Stimulated activated CD8-positive, alpha-beta memory T cell treated with anti-CD3 and anti-CD28 coated beads, Interleukin-15, amount 100 ng/mL, for 1 hour (primary cell): ENCODE measurements at regions not wholly inside any gene's neighbourhood (a gene's known extent, or its start where the extent isn't known, plus 50 kb on each side); places are given as distances from the start of the nearest gene placed in this dataset.
"Not testable (repeated sequence)": the region's sequence is repeated elsewhere in the genome, so short reads cannot be mapped to it uniquely, and the experiment has no call there.

Source experiments
- DNase-seq: peaks from one replicate; pipeline ENCODE4 v3.0.0-alpha.2; 2020; ENCODE audit warnings: low read depth

DNA sequence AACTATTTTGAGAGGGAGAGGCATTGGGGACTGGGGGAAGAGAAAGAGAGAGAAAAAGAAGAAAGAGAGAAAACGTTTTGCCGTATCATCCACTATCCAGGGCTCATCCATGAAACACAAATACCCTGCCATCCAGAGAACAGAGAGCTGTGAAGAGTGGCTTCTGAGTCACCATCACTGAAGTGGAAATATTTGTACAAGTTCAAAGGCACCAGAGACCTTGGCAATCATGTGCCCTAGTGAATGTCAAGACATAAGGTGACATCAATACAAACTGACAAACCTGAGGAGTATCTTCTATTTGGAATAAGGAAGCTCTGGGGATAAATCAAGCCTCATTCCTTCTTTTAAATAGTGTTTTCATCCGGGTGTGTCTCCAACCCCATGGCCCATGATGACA, 197.2 kb upstream of the PROX1 start:
- no peak for DNase-seq

DNA sequence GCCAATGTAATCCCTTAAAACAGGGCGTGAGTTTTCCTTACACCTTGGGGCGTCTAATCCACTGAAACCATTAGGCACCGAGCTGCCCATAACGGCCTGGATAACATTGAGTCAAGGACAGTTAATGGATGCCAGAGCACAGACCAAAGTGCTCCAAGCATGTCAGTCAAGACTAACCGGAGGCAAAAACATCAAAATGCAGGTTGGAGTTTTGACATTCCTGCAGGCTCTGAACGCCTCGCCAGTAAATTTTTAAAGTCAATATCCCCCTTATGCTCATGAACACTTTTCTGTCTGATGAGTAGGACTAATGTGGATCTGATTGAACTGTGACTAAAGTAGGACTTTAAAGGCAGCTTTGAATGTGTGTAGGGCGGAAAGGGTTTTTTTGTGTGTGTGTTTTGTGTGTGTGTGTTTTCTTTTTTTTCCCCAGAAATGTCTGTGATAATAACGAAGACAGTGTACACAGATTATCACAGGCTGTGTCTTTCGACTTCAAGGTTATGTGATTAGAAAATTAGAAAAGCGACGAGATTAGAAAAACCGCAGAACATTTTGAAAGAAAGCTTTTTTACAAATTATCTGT, 194.2 kb upstream of the PROX1 start:
- no peak for DNase-seq

DNA sequence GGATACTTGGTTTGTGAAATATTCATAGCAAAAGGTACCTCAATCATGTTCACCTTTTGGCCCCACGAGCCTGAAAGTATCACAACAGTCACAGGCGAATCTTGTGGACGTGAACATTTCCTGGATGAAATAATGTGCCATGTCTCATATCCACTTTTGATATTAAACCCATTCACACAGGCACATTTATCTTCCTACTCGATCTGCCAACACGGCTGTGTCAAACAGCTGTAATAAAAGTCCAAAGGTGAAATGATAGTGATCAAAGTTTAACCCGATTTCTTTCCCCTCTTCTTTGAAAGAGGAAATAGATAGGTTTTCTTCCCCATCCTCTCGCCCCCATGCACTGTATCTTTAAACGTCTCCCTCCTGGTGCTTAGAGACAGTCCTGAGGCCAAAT, 191.2 kb upstream of the PROX1 start:
- DNase-seq, result no peak

DNA sequence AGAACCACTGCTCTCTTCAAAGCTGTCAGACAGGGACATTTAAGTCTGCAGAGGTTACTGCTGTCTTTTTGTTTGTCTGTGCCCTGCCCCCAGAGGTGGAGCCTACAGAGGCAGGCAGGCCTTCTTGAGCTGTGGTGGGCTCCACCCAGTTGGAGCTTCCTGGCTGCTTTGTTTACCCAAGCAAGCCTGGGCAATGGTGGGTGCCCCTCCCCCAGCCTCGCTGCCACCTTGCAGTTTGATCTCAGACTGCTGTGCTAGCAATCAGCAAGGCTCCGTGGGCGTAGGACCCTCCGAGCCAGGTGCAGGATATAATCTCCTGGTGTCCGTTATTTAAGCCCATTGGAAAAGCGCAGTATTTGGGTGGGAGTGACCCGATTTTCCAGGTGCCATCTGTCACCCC, 179.5 kb upstream of the PROX1 start:
- not testable (repeated sequence) for DNase-seq

DNA sequence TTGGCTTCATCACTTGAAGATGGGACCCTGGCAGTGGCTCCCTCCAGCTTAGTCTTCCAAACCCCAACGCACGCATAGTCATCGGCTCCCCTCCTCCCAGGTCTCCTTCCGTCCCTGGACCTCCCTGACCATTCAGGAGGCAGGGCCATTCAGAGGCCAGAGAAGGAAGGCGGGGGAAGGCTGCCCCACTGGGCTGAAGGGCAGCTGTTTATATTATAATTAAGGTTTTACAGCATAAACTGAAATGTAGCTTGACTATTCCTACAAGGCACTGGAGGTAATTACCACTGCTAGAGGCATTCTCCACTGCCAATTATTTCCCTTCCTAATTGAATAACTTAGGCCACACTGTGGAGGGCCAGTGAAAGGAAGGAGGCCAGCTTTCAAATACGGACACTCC, 170.6 kb upstream of the PROX1 start:
- DNase-seq, result no peak

DNA sequence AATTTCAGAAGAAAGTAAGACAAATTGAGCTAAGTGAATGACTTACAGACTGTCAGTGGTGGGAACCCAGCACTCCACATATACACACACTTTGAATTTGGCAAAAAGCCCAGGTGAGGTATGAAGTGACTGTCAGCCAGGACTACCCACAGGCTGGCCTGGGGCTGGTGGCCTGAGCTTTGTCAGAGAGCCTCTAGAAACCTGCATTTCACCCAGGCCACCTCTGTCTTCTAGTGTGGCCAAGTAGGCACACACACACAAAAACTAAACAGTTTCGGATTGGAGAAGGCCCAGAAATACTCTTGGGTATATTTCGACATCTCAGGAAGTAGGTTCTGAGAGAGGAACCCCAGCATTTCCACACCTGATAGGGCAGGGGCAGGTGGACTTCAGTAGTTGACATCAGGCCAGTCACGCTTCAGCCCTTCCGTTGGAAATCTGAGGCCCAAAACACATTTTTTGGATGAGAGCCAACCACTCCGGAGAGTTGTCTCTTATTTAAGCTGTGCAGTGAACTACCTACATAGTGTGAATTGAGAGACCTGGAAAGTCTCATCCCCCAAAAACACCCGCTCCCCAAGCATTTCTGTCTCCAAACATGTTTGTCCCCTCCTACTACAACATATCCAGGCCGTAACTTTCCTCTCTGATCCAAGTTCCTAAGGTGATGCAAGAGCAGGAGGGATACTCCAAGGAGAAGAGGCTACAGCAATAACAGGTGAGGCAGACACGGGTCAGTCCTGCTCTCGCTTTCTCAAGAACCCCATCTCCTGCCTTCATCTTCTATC, 167.2 kb upstream of the PROX1 start:
- DNase-seq, result no peak

DNA sequence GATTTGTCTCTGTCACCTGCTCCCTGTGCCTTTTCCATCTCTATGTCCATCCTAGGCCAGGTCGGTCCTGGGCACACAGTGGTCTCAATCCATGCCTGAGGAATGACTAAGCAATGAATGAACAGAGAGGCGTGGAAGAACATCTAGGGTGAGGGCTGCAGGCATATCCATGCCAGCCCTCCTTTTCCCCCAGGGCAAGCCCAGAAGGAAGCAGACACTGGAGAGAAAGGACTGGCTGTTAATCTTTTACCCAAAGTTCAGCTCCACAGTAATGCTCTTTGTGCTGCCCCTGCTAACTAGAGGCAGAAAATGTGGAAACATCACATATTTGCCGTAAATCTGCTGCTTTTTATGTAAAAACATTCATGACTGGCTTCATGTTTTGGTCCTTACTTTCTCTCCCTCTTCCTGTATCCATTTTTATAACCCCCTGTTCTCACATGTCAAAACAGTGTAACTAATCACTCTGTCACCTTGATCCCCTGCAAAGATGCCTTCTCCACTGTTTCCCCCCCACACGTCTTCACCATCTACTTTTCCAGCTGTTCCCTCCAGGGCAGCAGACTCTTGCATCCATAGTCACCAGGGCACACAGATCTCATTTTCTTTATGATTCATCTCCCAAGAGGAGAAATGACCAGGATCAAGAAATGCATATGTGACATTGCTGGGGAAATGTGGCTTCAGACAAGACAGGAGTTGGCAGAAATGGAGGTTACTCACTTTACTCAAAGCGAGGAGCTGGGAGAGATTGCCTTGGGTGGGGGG, 166.4 kb upstream of the PROX1 start:
- DNase-seq, result no peak

DNA sequence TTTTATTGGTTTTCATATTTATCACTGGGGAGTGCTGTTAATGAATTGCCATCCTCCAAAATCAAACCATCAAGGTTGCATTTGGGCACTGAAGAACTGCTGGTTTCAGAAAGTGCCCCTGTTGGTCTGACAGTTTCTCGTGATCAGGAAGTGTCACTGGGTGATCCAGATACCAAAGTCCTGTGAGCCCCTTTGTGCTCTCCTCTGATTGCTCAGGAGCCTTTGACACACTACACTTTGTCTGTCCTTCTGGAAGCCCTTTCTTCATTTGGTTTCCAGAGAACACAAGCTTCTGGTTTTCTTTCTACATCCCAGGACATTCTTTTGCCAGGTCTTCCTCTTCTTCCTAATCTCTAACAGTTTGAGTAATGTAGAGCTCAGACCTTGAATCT, 165.8 kb upstream of the PROX1 start:
- no peak for DNase-seq

DNA sequence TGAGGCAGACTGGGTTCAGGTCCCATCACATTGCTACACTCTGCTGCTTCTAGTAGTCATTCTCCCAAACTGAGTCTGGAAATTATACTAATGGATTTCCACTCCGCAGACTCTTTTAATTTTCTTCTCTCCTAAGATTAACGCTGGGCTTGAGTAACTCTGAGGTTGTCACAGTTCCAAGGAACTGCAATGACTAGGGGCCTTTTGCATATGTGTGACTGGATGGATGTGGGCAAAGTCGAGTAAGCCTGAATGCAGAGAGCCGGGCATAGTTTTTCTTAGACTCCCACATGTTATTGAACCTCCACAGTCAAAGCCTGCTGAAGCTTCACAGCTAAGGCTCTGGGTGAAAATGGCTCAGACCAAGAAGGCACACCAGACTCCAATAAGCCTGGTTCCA, 160.9 kb upstream of the PROX1 start:
- no peak for DNase-seq

DNA sequence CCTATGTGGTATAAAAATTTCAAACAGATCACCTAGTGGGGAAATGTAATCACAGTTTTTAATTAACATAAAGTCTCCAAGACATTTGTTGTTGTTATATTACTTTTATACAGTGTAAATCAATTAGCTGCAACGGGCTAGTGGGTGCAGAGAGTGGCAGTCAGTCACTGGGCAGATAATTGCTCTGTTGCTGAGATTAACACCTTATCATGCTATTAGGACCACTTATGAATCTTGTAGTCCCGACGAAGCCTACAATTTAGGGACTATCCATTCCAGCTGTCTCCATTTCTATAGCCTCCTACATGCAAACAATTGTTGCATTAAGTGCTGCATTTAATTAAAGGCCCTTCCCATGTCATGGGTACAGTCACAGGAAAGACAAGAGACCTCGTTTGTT, 158.9 kb upstream of the PROX1 start:
- no peak for DNase-seq

DNA sequence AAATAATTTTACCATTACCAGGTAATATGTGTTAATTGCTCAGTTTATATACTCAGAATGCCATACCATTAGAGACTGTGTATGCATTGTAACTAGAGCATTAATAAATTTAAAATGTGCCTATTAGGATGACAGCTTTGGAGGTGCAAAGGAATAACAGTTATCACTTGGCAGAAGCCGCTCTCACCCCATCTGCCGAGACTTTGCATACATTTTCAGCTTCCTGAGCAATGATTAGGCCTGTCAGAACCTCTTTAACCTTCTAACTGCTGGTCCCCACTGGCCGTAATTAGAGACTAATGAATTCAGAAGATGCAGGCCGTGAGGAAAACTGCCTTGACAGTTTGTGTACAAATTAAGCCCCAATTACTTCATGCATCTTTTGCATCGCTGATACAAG, 158.0 kb upstream of the PROX1 start:
- DNase-seq, result no peak

DNA sequence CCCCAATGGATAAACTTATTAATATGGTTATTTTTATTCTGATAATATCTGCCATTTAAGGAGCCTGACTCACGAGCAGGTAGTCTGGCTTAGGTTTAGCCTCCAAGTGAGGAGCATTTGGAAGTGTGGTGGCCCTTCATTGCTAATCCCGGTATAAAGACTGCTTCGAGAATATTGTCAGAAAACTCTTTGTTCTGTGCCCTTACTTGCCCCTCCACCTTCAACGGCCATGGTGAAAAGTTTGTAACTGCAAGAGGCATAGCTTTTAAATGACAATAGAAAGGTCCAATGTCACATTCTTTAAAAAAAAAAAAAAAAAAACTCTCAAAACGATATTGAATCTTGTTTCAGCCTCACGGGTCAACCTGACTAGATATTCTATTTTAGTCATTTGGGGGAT, 157.4 kb upstream of the PROX1 start:
- DNase-seq, result no peak

DNA sequence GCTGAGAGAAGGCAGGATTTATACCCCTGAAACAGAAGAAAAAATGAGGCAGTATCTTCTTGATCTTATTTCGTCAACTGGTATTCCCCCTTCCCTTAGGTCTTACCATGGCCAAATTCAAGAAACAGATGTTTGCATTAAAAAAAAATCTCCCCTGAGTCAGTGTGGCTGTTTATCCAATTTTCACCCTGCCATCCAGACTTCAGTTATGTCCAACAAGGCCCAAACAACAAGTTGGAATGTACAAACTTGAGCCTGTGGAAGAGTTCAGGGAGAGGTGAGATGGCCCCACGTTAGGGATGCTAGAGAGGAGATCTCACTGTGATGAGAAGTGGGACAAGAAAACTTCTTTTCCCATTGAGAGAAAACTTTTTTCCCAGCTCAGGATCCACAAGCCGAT, 147.2 kb upstream of the PROX1 start:
- DNase-seq, result no peak

DNA sequence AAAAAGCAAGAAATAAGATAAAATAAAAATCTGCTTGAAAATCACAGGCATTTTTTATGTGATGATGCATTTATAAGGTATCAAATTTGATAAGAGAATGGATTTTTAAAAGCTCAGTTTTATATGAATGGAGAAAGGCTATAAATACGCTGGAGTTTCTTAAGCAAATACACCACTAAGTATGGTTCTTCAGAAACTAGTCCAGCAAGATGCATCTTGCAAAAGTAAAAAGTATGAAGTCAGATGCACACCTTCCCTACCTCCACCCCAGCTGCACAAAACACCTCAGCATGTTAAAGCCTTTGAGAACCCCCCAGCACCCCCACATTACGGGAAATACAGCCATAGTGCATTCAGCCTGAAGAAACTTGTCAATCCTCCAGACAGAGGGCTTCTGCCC, 143.1 kb upstream of the PROX1 start:
- no peak for DNase-seq

DNA sequence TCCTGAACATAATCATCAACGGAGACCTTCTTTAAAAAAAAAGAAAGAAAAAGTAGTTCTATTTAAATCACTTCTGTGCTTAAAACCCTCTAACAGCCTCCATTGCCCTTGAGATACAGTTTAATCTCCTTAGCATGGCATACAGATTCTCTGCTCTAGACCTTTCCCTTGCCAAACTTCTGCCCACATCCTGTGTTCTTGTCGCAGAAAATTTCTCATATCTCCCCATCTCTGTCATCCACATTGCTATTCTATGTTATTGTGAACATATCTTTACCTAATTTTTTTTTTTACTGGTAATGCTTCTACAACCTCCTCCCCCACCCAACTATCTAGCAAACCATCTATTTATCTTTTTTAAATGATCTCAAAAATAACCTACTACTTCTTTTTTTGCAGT, 135.7 kb upstream of the PROX1 start:
- DNase-seq, result no peak

DNA sequence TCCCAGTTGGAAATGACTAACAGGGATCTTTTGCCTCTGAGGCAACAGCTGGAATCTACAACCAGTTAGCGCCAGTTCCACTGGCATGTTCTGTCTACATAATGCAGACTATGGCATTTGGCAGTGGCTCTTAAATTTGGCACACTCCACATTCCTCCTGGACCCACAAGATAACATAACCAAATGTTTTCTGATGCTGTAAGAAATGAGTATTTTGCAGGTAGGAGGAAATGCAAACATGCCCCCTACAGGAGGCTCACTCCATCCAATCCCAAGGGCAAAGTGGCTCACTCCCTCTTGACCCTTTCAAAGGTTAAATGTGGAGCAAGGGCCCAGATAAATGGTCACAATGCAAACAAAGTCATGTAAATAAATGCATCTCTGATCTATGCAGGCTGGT, 129.2 kb upstream of the PROX1 start:
- DNase-seq, result no peak

DNA sequence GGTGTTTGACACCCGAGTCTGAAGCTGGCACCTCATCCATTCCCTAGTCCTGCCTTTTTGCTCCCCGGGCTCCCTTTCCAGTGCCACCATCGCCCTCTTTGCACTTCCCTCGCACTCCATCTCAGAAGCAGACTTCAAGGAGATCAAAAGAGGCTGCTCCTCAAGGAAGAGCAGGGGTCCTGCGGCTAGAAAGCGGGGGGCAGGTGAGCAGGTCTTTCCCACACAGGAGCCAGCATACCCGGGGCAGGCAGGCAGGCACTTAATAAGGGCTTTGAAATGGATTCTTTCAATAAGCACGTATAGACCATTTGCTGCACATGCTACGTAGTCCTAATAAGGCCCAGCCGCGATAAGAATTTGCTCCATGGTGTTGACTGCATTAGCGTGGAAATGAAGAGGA, 125.9 kb upstream of the PROX1 start:
- no peak for DNase-seq

DNA sequence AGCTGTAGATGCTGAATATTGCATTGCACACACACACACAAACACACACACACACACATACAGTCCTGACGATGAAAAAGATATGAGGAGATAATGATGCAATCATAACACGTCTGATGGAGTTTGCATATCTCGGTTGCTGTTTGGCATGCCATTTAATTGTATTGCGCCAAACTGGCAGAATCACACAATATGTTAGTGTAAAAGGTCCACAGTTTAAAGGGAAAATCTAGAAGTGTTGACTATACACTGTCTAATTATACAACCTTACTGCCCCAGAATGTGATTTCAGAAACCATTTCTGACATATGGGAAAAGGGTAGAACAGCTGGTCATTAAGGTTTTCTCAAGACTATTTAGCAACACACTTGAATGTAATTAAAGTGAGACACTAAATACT, 123.7 kb upstream of the PROX1 start:
- no peak for DNase-seq

DNA sequence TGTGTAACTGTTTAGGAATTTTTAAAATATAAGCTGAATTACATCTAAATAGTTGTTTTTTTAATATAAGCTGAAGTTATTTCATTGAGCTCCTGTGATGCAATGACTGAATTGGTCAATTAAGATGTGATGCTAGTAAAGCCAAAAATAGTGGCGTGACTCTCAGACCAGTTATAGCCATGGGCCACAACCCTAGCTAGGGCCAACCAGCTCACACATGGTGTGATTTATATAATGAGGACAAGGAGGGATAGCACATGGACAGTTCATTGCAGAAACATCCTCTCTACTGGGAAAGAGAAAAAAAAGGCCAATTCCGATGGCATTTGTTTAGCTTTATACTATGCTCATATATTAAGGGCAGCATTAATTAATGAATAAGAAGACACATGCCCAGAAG, 119.3 kb upstream of the PROX1 start:
- DNase-seq, result no peak

DNA sequence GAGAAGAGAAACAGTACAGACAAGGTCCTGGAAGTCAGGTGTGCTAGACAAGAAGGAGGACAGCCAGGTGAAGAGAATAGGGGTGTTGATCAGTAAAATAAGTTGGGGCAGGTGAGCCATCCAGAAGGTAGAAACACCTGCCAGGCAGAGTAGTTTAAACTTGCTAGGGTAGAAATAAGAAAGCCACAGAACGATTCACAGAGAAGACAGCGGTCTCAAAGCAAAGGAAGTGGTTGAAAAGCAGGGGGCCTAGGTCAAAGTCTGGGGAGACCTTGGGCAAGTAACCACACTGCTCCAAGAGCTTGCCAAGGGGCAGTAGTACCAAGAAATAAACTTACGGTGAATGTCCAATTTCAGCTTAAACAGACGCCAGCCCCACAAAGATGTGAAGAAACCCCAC, 116.6 kb upstream of the PROX1 start:
- no peak for DNase-seq

DNA sequence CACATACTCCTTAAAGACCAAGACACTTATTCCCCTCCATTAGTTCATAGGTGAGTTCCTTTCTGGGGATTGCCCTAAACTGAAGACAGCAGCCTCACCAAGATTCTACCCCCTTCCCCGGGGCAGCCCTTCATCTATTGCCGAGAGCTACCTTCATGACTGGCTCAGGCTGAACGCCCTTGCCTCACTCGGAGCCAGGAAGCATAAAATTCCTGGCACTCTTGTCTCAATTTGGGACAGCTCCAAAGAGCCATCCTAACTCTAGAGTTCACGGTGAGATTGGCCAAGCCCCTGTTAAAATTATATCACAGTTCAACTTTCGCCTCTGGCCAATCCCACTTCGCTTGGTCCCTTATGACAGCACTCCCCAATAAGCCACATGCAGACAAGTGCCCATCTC, 113.0 kb upstream of the PROX1 start:
- DNase-seq, result no peak

DNA sequence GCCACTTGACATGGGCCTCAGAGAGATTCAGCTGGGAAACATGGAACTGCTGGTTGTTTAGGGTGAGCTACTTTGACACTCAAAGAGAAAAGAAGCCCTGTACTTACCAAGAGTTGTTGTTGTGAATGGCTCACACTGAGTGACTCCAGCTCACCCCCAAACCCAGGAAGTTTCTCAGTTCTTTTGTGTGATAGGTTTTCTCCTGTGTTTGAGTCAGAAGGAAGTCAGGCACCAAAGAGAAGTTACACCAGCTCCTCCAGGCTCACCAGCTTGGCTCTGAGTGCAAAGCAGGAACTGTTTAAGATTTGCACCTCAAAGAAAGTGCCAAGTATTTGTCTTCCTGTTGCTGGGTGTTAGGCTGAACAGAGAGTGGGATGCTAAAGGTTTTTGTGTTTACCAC, 111.2 kb upstream of the PROX1 start:
- DNase-seq, result no peak

DNA sequence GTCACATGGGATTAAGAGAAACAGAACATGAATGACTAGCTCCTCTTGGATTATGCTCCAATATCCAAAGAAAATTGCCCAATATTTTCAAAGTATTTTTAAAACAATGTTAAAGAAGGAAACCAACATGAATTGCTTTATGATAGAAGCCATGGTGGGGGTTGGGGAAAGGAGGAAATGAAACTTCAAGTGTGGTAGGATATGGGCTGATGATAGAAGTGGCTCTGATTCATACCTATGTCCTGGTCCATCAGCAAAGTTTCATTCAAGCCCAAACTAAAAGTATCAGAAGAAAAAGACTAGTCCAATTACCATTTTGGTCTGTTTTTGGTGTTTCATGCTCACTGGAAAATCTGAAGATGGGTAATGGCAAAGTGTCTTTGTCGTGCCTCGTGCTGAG, 104.2 kb upstream of the PROX1 start:
- no peak for DNase-seq

DNA sequence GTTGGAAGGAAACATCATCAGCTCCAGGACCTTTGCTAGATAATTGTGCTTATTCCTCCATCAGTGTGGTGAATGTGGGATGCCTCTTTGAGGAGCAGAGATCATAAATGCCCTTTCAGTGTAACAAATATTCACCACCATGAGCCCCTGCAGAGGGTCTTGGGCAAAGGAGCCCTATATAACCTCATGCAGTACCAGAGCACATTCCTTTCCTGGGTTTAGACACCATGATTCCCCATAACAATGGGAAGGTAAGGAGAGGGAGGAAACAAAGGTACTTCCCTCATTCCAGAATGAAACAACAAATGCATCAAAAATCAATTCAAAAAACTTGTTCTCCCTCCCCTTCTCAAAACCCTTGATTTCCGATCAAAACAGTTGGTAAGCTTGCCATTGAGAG, 103.4 kb upstream of the PROX1 start:
- no peak for DNase-seq
